Heart left ventricle (tissue), 16 donors: ENCODE measurements at regions not wholly inside any gene's neighbourhood (a gene's known extent, or its start where the extent isn't known, plus 50 kb on each side); places are given as distances from the start of the nearest gene placed in this dataset.

ENCODE experiments used
- ATAC-seq, 4 donors: fragments of 200-7000 bp; cut with Tn5 transposase; one replicate each; pipeline ENCODE4 v1.9.1; 2020 to 2022; ENCODE audit warnings: moderate library complexity in 4 of 4, mild to moderate bottlenecking in 3 of 4, moderate number of reproducible peaks in 1 of 4
- DNase-seq, 5 donors: peaks; one replicate each; pipeline ENCODE4 v3.0.0-alpha.2; 2020
- H3K27ac ChIP-seq, 12 donors: fragments of 200-600 bp; sonication (generic) in 4 of 12; one replicate each; pipeline versions ENCODE4 v1.5.0 to v1.8.0; 2016 to 2022; ENCODE audit warnings: mild to moderate bottlenecking in 2 of 12
- H3K27me3 ChIP-seq, 9 donors: fragments of 200-600 bp; sonication (generic) in 2 of 9; one replicate each; pipeline versions ENCODE4 v1.5.1 to v1.8.0; 2016 to 2022; ENCODE audit warnings: mild to moderate bottlenecking in 3 of 9
- H3K36me3 ChIP-seq, 9 donors: fragments of 200-600 bp; sonication (generic) in 2 of 9; one replicate each; pipeline versions ENCODE4 v1.5.0 to v1.8.0; 2018 to 2022; ENCODE audit warnings: mild to moderate bottlenecking in 2 of 9
- H3K4me1 ChIP-seq, 12 donors: fragments of 200-600 bp; sonication (generic) in 4 of 12; one replicate each; pipeline versions ENCODE4 v1.5.0 to v1.8.0; 2016 to 2022; ENCODE audit warnings: mild to moderate bottlenecking in 3 of 12
- H3K4me3 ChIP-seq, 12 donors: fragments of 200-600 bp; sonication (generic) in 4 of 12; one replicate each; pipeline versions ENCODE4 v1.5.0 to v1.8.0; 2017 to 2022; ENCODE audit warnings: mild to moderate bottlenecking in 9 of 12, moderate library complexity in 4 of 12
- H3K9me3 ChIP-seq, 12 donors: fragments of 200-600 bp; sonication (generic) in 4 of 12; one replicate each; pipeline versions ENCODE4 v1.5.0 to v1.8.0; 2016 to 2022; ENCODE audit warnings: mild to moderate bottlenecking in 1 of 12
- POLR2A ChIP-seq, 2 donors: fragments of 450-650 bp; IDR thresholded peaks; one replicate each; pipeline ENCODE4 v1.6.1; 2017; ENCODE audit warnings: antibody characterized with exemption in 2 of 2, mild to moderate bottlenecking in 2 of 2, moderate library complexity in 2 of 2
- WGBS, 4 donors: extraction: QIAGEN DNeasy Blood & Tissue Kit in 2 of 4; methylation state at CpG; one replicate each; pipeline versions ENCODE4 v1.1.5 to v1.1.7; 2013 to 2018; 5-methylcytosine and 5-hydroxymethylcytosine counted together
- intact Hi-C, 10 donors: fragments of 100-400 bp; cut with DNase I; formaldehyde crosslinking; loops; one replicate each; pipeline versions ENCODE4 v1.11.1 to v1.14.2; 2022
- TF ChIP-seq, protein P1 (sequence below), 12 donors: fragments of 200-600 bp; sonication (generic) in 4 of 12; IDR thresholded peaks; one replicate each; pipeline versions ENCODE4 v1.5.0 to v1.8.0; 2018 to 2022; ENCODE audit warnings: antibody characterized with exemption in 12 of 12, mild to moderate bottlenecking in 5 of 12
- donor health status: ischemic (EF 13 %, LVEDD 7.1; RV severe dilation, severe dysfunction).
- donor health status: healthy with polysubstance abuse.
- donor health status: DM: no; HTN: yes; CAD: no.
- donor health status: DM: no; HTN: no; CAD: no.
- donor health status: ischemic (EF 25% LVEDD 6.9; RV normal size, moderate dysfunction).
- donor health status: ischemic (EF 25% LVEDD 5.7; RV mildly dilated, moderate dysfunction).
- donor health status: healthy.
- donor health status: DM: yes; HTN: yes; CAD: no.
- donor health status: ischemic (EF 35%, LVEDD 5.7; RV mildly dilated, moderate dysfunction).
- donor health status: nonischemic (EF 11% LVEDD 7.7; RV severe dilation, severe dysfunction).
- donor health status: DM: yes; HTN: yes; CAD: no.
- donor health status: PGD.
- donor health status: ischemic (EF 29% LVEDD 5.4; RV normal size, mild dysfunction).
- donor health status: nonischemic (EF 23%, LVEDD 6.1; RV moderate dilation, normal function).

DNA sequence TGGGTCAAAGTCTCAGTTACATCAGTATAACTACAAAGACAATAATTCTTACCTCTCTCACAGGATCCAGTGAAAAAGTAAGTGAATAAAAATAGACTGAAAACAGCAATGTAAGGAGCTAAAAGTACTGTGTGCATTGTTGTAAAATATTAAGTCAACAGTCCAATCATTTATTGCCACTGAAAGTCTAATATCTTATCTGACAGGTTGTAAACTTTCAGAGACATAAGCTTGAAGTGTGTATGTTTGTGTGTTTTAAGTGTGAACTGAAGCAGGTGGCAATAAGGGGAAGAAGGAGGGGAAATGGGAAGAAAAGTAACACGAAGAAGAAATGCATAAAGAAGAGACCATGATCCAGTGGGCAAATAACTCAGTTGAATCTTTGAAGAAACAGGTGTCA is 229.7 kb upstream of the TAS2R1 start:
- DNase-seq: no peak
- Histone ChIP-seq H3K27me3 (no peaks in the 10 kb centered on the region), H3K9me3 (peaks cover 0 to 19% (median under 1%) of the 10 kb centered on the region in 12 donors), H3K36me3 (no peaks in the 10 kb centered on the region), H3K4me3 (no peak overlapping the region), H3K4me1 (no peaks in the 10 kb centered on the region), H3K27ac (no peak overlapping the region)
- WGBS, 4 donors: 55 to 78% (median 72%) methylated on average over 1 of the region's 1 CpG
- no peak for ATAC-seq
- TF ChIP-seq, protein P1, sequence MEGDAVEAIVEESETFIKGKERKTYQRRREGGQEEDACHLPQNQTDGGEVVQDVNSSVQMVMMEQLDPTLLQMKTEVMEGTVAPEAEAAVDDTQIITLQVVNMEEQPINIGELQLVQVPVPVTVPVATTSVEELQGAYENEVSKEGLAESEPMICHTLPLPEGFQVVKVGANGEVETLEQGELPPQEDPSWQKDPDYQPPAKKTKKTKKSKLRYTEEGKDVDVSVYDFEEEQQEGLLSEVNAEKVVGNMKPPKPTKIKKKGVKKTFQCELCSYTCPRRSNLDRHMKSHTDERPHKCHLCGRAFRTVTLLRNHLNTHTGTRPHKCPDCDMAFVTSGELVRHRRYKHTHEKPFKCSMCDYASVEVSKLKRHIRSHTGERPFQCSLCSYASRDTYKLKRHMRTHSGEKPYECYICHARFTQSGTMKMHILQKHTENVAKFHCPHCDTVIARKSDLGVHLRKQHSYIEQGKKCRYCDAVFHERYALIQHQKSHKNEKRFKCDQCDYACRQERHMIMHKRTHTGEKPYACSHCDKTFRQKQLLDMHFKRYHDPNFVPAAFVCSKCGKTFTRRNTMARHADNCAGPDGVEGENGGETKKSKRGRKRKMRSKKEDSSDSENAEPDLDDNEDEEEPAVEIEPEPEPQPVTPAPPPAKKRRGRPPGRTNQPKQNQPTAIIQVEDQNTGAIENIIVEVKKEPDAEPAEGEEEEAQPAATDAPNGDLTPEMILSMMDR (IDR thresholded peaks at IDR 0.05): no peak
- intact Hi-C loops: no loop called here

DNA sequence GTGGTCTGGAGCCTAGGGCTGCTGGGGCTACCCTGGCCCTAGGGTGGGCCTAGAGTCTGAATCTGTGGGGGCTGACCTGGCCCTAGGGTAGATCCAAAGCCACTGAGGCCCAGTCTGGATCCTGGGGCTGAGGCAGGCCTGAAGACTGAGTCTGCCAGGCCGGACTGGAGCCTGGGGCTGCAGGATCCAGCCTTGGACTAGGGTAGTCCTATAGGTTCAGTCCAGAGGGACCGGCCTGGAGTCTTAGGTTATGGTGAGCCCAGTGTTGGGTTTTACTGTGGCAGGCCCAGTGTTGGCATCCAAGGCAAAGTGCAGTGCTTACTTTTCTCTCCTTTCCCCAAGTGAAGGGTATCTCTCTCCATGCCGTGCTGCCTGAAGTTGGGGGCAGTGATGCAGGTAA is 227.9 kb upstream of the TAS2R1 start:
- no peak overlapping the region for H3K27ac ChIP-seq
- H3K9me3 ChIP-seq: peaks cover 0 to 16% (median 0%) of the 10 kb centered on the region in 12 donors
- 80 to 95% (median 94%) methylated on average over 3 of the region's 3 CpGs for WGBS, 4 donors
- TF ChIP-seq, protein P1 (IDR thresholded peaks at IDR 0.05): no peak
- no peak for TF ChIP-seq POLR2A (IDR thresholded peaks at IDR 0.05)
- ATAC-seq (no peak), DNase-seq (no peak)
- H3K36me3 ChIP-seq: no peaks in the 10 kb centered on the region
- no peak overlapping the region for H3K4me3 ChIP-seq
- intact Hi-C loops: no loop called here
- H3K4me1 ChIP-seq: no peaks in the 10 kb centered on the region
- no peaks in the 10 kb centered on the region for H3K27me3 ChIP-seq

DNA sequence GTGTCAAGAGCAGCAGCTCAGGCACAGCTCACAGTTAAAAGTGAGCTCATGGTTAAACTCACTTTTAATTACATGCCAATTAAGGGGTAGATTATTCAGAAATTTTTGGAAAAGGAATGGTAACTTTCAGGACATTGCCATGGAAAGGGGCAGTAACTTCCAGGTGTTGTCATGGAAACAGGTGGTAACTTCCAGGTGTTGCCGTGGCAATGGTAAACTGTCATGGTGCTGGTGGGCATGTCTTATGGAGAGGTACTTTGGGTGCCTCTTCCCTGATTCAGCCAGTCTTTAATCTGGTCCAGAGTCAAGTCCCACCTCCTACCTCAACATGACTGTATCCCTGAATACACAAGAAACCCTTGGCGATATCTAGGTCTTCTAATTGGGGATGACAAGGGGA is 223.2 kb upstream of the TAS2R1 start:
- Histone ChIP-seq H3K4me3 (no peak overlapping the region), H3K9me3 (peaks cover 0 to 16% (median 0%) of the 10 kb centered on the region in 12 donors), H3K4me1 (no peaks in the 10 kb centered on the region), H3K27me3 (no peaks in the 10 kb centered on the region), H3K27ac (no peak overlapping the region), H3K36me3 (no peaks in the 10 kb centered on the region)
- ATAC-seq: no peak
- intact Hi-C loops: no loop called here
- WGBS, 4 donors: 89 to 97% (median 95%) methylated on average over 2 of the region's 2 CpGs
- no peak for DNase-seq
- no peak for TF ChIP-seq POLR2A (IDR thresholded peaks at IDR 0.05)
- TF ChIP-seq, protein P1 (IDR thresholded peaks at IDR 0.05): no peak

DNA sequence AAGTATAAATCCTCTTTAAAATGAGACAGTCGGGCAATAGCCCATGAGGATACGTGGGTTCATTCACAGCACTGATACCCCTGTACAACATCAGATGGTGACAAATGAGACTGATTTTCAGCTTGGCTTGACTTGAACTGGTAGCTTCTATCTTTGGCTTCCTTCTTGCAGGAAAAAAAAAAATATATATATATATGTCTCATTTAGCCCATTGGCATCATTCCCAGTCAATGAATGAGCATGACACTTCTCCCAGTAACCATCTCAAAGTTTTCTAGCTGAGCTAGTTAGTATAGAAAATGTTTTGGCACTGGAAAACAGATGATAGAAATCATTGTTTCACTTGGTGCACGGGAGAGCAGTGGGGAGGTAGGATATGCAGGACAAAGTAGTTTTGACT is 222.5 kb upstream of the TAS2R1 start:
- H3K36me3 ChIP-seq: no peaks in the 10 kb centered on the region
- H3K4me1 ChIP-seq: no peaks in the 10 kb centered on the region
- no peaks in the 10 kb centered on the region for H3K27me3 ChIP-seq
- H3K9me3 ChIP-seq: peaks cover 0 to 16% (median 0%) of the 10 kb centered on the region in 12 donors
- WGBS, 4 donors: 72 to 80% (median 77%) methylated on average over 3 of the region's 3 CpGs
- H3K4me3 ChIP-seq: no peak overlapping the region
- no peak overlapping the region for H3K27ac ChIP-seq
- ATAC-seq (no peak), DNase-seq (no peak)
- intact Hi-C loops: no loop called here
- TF ChIP-seq POLR2A (IDR thresholded peaks at IDR 0.05): no peak
- TF ChIP-seq, protein P1 (IDR thresholded peaks at IDR 0.05): no peak
